Activated CD8-positive, alpha-beta memory T cell treated with anti-CD3 and anti-CD28 coated beads for 1 hour (primary cell): ENCODE measurements at regions not wholly inside any gene's neighbourhood (a gene's known extent, or its start where the extent isn't known, plus 50 kb on each side); places are given as distances from the start of the nearest gene placed in this dataset.
A peak's percentile ranks its signal among the peaks of the same experiment; 100 is the strongest.
"Not testable (repeated sequence)": the region's sequence is repeated elsewhere in the genome, so short reads cannot be mapped to it uniquely, and the experiment has no call there.

Experiments used
- DNase-seq, 2 donors: peaks; one replicate each; pipeline ENCODE4 v3.0.0-alpha.2; 2020; ENCODE audit warnings: low read depth in 1 of 2; ENCODE audit errors: extremely low read depth in 1 of 2

DNA sequence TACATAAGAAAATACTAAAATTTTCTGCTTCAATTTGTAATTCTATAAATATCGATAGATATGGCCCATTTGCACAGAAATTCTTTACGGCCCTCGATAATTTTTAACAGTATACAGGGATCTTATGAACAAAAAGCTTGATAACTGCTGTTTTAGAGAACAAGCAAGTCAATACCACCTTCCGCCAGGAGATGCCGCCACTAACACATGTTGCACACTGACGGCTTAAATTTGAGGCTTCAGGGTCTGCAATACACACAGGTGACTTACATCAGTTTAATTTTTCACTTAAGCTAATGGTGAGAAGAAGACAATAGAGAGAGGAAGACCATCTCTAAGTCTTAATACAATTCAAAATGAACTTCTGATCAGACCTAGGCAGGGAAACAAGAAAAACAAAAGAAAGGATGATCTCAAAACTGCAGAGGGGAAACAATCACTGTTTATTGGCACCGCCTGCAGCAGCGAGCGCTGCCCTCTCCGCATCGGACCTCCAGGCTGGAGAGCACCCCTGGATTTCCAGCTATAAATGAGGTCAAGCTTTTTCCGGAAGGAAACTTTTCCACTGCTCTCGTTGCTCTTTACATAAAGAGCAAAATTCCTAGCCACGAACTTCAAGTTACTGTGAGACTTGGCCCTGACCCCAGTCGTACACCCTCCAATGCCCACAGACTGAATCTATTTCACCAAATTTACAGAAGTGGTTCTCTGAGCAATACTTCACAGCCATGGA is 53.9 kb downstream of the OTOR start:
- peak; percentile 6 to 28 for DNase-seq

DNA sequence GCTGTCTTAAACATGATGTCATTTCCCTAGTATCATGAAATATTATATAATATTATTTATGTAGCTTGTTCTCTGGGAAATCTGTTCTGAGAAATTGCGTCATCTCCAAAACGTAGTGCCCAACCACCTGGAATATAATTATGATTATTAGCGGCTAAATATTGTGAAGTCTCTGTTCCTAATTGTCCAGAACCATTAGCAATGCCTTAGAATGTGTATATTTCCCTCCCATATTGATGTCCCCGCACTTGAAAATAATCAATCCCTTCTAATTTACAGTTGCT is 54.4 kb downstream of the OTOR start:
- no peak for DNase-seq

DNA sequence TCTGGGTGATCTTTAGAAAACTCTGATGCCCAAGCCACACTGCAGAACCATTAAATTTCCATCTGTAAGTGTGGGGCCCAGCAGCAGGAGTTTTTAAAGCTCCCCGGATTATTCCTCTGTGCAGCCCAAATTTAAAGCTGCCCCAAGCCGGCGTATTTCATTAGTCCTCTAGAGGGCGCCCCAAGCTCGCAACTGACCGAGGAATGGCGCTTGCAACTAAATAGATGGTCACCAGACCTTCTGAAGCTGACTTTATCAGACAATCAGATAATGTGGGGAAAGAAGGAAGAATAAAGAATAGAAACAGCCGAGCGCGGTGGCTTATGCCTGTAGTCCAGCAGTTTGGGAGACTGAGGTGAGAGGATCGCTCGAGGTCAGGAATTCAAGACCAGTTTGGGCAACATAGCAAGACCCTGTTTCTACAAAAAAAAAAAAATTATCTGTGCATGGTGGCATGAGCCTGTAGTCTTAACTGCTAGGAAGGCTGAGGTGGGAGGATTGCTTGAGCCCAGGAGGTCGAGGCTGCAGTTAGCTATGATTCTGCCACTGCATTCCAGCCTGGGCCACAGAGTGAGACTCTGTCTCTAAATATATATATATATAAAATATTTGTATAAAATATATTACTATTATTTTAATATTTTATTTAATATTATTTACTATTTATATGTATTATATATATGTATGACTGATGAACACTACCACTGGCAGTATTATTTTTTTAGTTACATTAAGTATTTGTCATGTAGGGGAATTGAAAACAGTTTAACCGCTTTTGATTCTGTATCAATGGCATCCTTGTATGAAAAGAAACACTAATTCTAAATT is 56.0 kb downstream of the OTOR start:
- DNase-seq: peak in 1 of 2 donors; percentile 3

DNA sequence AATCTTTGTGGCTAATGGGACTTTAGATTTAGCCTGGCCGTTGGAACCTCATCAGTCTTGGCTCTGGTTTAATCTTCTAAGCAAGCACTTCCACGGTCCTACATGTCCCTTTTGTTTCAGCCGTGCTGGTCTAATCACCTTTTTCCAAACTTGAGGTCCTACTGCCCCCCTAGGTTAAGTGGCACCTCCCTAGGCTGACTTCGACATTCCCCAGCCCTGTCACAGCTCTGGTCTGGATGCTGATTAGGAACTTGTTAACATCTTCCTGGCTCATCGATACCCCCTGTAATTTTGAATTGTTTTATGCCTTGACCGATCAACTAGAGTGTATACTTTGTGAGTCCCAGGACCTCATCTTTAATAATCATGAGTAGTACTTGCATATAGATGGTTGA is 56.6 kb downstream of the OTOR start:
- DNase-seq: no peak

DNA sequence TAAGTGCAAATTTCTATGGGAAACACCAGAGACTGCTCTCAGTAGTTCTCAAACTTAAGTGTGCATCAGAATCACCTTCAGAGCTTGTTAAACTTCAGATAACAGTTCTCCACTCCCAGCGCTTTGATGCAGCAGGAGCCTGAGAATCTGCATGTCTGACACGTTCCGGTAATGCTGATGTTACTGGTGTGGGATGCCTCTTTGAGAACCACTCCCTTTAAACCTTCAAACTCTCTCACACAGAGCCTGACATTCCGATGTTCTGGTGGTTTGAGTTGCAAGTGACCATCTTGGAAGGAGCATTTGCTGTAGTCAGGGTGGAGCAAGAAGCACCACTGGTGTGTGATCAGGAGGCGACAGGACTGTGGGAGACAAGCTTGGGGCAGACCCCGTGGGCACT is 57.9 kb downstream of the OTOR start:
- no peak for DNase-seq

DNA sequence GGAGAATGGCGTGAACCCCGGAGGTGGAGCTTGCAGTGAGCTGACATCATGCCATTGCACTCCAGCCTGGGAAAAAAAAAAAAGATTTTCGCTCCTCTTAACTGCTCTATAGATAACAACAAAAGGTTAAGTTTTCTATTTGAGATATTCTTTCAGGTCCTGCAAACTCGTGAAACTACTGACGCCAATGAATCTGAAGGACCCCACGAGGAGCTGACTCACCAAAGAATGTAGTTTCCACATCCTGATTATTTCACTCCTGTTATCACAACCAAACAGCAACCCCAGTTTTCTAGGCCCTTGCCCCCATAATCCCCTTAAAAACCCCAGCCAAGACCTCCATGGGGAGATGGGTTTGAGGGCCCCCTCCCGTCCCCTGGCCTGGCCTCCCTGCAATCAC is 58.7 kb downstream of the OTOR start:
- no peak for DNase-seq

DNA sequence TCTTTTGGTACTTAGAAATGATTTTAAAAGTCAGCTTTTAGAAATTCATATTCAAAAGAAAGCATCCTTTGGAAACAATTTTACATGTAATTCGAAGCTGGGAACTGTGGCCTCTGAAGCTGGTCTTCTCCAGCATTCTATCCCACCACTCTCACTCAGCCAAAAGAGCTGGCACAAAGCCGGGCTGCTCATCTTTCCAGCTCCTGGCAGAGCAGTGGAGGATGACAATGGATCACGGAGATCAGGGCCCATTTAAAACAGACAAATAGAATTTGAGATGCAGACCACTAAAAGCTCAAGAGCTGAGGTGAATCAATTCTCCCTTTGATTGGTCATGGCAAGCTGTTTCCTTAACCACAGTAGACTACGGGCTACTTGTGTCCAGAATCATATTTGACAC is 60.6 kb downstream of the OTOR start:
- no peak for DNase-seq

DNA sequence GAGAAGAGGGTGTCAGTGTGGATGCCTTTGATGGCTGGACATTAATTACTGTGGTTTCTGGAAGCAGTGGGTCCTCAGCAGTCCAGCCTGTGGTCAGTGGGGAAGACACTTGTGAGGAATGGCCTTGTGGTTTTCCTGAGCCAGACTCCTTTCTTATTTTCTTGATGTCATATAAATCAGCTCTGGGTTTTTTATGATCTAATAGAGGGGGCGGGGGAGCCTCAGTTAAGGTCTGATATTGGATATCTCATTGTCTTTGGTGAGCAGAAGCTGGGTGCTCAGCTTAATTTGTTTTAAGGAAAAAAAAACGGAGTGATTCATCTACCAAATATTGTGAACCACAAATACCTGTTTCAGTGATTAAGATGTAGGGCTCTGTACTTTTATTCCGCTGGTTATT is 62.1 kb downstream of the OTOR start:
- DNase-seq: no peak

DNA sequence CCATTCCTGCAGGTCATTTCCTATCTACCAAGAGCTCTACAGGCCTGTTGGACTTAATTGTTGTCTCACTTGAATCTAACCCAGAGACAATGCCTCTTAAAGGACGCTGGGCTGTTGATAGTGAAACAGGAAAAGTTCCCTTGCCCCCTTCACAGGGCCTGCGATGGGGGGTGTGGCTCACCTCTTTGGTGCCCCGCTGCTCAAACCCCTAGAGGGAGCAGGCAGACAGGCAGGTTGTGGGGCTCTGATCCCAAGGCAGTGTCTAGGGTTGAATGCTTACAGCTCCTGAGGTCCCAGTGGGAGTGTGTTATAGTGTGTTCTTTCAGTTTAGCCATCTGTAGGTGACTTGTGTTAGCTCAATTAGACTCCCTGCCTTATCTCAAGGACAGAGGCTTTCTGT is 68.0 kb downstream of the OTOR start:
- DNase-seq: no peak

DNA sequence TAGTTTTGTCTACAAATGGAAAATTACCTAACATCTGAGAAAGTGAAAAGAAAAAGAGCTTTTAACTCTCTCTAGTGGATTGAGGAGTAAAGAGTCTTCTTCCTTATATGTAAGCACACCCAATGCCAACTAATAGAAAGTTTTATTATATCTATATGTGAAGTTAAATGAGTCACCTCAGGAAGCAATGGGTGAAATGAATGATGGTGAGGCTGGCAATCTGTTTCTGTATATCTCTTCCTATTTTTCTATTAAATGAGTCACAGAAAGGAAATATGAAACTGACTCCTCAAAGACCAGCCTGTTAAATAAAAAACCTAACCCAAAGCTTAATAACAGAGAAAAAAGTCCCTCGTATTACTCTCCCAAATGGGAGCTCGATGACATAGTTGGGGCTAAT is 71.3 kb downstream of the OTOR start:
- DNase-seq: no peak

DNA sequence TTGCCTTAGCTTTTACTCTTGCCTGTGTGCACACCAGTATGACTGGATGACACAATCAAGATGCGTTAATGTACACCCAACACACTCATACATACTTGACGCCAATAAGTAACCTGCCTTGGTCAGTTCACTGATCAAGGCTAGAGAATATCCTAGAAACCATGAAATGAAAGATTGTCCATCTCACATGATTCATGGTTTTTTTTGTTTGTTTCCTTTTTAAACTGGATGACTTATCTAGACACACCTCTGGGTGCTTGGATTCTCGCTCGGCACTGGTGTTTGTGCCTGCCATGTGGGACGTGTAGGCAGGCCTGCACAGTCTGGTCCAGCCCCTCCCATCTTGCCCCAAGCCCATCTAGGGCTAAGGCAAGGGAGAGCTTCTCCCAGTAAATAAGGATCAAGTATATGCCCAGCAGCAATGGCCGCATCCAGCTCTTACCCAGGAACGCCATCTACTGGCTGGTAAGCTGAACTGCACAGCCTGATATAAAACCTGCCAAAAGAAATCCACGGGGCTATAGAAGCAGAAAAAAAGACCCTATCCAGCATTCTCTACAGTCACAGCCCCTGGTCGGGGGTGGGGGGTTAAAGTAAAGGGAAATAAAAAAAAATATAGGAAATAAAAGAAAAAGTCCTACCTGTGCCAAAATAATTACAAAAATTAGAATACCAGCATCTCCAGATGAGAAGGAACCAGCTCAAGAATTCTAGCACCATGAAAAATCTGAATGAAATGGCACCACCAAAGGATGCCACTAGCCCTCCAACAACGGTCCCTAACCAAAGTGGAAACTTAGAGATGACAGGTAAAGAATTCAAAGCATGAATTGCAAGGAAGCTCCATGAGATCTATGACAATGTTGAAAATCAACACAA is 73.3 kb downstream of the OTOR start:
- DNase-seq: no peak

DNA sequence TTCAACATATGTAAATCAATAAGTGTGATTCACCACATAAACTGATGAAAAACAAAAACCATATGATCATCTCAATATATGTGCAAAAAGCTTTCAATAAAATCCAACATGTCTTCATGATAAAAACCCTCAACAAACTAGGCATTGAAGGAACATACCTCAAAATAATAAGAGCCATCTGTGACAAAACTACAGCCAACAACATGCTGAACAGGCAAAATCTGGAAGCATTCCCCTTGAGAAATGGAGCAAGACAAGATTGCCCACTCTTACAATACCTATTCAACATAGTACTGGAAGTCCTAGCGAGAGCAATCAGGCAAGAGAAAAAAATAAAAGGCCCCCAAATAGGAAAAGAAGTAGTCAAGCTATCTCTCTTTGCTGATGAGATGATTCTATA is 76.5 kb downstream of the OTOR start:
- no peak for DNase-seq

DNA sequence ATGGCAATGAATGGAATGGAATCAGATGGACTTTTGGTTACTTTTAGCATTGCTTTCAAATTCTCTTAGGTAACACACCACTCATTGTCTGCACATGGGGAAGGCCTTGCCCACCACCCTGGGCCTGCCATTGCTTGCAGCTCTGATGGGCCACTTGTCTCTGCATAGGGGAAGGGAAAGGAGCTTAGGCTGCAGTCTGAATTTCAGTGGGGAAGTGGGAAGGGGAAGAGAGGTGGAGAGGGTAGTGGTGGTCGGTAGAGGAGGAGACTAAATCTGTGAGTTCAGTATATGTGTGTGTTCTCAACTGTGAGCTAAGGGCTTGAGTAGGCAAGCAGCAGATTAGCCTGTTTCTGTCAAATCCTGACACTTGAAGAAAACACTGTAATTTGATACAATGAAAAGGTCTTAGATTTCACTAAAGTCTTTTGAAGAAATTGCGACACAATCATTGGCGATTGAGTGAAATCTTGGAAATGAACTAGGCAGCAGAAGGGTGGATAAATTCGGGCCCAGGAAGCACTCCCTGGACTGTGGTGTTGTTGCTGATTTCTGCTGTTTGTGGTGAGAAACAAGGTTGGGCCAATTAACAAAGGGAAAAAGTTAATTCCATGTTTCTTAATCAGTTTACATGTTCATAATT is 80.6 kb downstream of the OTOR start:
- DNase-seq: no peak

DNA sequence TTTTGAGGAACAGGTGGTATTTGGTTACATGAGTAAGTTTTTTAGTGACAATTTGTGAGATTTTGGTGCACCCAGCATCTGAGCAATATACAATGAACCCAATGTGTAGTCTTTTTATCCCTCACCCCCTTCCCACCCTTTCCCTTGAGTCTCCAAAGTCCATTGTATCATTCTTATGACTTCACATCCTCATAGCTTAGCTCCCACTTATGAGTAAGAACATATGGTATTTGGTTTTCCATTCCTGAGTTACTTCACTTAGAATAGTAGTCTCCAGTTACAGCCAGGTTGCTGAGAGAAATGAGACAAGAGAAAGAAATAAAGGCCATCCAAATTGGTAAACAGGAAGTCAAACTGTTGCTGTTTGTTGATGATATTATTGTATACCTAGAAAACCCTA is 87.5 kb downstream of the OTOR start:
- not testable (repeated sequence) for DNase-seq

DNA sequence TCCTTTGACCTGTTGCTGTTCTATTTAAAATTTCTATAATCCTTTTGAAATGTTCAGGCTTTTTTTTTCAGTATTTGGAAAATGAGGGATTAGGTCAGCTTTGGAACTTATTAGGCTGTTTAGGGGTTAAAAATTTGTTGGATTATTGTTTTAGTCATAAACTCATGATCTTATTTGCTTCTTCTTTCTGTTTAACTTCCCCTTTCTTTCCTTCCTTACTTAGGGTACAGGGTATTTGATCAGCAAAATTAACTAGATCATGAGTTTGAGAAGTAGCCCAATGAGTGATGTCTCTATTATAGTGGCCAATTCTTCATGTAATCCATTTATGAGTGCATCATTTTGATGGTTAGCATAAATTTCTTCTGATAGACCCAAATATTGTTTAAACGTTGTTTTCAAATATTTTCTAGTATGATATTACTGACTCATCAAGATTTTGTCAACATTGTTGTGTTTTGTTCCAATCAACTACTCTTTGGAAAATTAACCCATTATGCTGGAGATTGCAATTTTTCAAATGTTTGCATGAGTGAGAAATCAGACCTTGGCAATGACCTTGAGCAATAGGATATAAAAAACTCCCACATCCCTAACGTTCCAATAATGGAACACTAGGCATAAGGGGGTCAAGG is 94.4 kb downstream of the OTOR start:
- DNase-seq: no peak

DNA sequence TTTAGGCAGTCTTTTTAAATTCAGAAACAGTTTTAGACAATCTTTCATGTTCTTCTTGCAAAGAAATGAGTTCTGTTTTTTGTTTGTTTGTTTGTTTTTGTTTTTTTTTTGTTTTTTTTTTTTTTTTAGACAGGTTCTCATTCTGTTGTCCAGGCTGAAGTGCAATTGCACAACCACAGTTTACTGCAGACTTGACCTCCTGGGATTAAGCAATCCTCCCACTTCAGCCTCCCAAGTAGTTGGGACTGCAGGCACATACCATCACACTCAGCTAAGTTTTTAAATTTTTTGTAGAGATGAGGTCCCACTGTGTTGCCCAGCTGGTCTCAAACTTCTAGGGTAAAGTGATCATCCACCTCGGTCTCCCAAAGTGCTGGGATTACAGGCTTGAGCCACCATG is 96.2 kb downstream of the OTOR start:
- no peak for DNase-seq

DNA sequence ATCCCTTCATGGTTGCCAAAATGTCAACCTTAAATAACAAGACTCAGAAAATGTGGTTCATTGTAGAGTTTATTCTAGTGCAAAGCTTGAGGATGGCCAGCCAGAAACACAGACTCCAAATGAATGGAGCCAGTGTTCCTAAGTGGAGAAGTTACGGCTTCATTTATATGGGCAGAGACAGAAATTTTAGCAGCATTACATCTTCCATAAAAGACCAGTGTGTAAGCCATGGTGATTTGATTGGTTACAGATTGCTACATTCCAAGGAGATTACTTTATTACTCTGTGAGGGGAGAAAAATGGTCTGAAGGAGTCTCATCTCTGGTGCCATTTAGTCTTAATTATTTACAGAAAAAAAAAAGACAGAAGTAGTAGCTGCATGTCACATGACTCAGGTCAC is 97.8 kb downstream of the OTOR start:
- DNase-seq: no peak

DNA sequence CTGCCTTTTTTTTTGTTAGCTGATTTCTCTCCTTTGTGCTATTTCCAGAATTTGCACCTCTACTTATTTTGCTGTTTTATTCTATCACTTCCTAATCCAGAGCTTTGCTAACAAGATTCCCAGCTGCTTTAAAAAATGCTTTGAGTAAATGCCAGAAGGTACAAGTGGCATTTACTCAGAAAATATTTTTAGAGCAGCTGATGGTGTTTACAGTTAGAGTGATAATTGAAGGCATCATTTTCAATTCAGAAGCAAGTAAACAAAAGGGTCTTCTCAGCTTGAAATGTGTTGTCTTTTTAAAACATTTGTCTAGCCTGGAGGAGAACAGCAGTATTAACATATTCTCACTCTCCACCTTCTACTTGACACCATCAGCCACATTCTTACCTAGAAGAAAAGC is 99.9 kb downstream of the OTOR start:
- no peak for DNase-seq

DNA sequence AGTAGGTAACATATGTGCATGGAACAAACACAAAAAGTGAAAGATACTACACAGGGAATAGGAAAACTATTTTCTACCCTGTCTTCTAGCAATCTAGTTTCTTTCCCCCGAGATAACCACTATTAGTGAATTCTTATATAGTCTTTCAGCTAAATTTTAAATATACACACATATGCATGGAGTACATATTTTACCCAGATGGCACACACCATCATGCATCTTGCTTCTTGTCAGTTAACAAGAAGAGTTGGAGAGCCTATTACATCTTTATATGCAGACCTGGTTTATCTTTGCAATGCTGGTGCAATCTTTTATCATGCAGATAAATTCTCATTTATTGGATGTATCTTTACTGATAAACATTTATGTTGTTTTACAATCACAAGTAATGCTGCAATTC is 100.4 kb downstream of the OTOR start:
- DNase-seq: no peak

DNA sequence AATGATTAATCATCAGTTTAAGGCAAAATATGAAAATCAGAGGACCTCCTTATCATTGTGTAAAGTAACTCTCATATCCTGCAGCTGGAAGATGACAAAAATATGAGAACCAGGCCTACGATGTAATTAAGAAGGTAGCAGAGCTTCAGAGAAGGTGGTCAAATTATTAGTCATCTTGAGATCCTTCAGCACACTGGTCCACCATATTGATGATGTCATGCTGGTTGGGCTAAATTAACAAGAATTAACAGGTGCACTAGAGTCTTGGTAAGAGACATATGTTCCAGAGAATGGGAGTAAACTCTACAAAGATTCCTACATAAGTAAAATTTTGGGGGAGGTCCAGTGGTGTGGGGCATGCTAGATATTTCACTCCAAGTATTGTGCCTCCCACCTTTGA is 112.8 kb downstream of the OTOR start:
- DNase-seq: no peak

DNA sequence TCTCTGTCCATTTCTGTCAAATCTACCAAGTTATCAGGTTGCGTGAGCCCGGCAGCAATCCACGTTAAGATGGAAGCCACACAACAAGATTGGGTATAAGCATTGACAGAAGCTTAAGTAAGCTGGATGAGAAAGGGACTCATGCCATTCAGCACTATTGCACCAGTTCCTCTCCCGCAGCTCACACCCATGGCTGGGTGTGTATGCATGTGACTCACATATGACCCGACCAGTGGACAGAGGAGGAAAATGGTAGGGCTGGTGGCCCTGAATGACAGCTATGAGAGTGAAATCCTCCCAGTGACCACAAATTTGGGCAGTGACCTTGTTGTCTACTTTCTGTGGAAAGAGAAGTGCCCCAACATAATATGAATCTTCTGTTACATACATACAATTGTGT is 113.5 kb downstream of the OTOR start:
- DNase-seq: no peak
